ENCODE measurements at regions not wholly inside any gene's neighbourhood (a gene's known extent, or its start where the extent isn't known, plus 50 kb on each side); places are given as distances from the start of the nearest gene placed in this dataset.

GRCh38 chr5:173399851-173400250 lies 71.6 kb upstream of the STC2 start:
- DNase-seq = no peak
- Histone ChIP-seq H3K36me3 (no peaks in the 10 kb centered on the region), H3K4me1 (no peaks in the 10 kb centered on the region), H3K27ac (no peak overlapping the region), H3K4me3 (no peak overlapping the region), H3K9me3 (no peaks in the 10 kb centered on the region), H3K27me3 (no peaks in the 10 kb centered on the region)
- intact Hi-C loops (cut with DNase I; ENCODE audit: low total_unique reads) = no loop called here
- no peak for TF ChIP-seq POLR2A (IDR thresholded peaks at IDR 0.05)
- TF ChIP-seq, protein P1, sequence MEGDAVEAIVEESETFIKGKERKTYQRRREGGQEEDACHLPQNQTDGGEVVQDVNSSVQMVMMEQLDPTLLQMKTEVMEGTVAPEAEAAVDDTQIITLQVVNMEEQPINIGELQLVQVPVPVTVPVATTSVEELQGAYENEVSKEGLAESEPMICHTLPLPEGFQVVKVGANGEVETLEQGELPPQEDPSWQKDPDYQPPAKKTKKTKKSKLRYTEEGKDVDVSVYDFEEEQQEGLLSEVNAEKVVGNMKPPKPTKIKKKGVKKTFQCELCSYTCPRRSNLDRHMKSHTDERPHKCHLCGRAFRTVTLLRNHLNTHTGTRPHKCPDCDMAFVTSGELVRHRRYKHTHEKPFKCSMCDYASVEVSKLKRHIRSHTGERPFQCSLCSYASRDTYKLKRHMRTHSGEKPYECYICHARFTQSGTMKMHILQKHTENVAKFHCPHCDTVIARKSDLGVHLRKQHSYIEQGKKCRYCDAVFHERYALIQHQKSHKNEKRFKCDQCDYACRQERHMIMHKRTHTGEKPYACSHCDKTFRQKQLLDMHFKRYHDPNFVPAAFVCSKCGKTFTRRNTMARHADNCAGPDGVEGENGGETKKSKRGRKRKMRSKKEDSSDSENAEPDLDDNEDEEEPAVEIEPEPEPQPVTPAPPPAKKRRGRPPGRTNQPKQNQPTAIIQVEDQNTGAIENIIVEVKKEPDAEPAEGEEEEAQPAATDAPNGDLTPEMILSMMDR (IDR thresholded peaks at IDR 0.05) = no peak

- H3K27ac ChIP-seq = no peak overlapping the region
- DNase-seq = no peak
- intact Hi-C loops (cut with DNase I; ENCODE audit: low total_unique reads) = no loop called here
- H3K27me3 ChIP-seq = no peaks in the 10 kb centered on the region
- no peaks in the 10 kb centered on the region for H3K4me1 ChIP-seq
- H3K9me3 ChIP-seq = no peaks in the 10 kb centered on the region
- H3K4me3 ChIP-seq = no peak overlapping the region
- no peaks in the 10 kb centered on the region for H3K36me3 ChIP-seq
- TF ChIP-seq, protein P1 (IDR thresholded peaks at IDR 0.05) = no peak
- TF ChIP-seq POLR2A (IDR thresholded peaks at IDR 0.05) = no peak
Observed at GRCh38 chr5:173397516-173397915, 69.3 kb upstream of the STC2 start.

- H3K9me3 ChIP-seq = no peaks in the 10 kb centered on the region
- no peak overlapping the region for H3K27ac ChIP-seq
- H3K4me1 ChIP-seq = no peaks in the 10 kb centered on the region
- intact Hi-C loops (cut with DNase I; ENCODE audit: low total_unique reads) = no loop called here
- no peak overlapping the region for H3K4me3 ChIP-seq
- TF ChIP-seq, protein P1 (IDR thresholded peaks at IDR 0.05) = no peak
- no peak for TF ChIP-seq POLR2A (IDR thresholded peaks at IDR 0.05)
- H3K36me3 ChIP-seq = no peaks in the 10 kb centered on the region
- H3K27me3 ChIP-seq = no peaks in the 10 kb centered on the region
- DNase-seq = no peak
Observed at GRCh38 chr5:173396311-173396993, 68.2 kb upstream of the STC2 start.

DNA sequence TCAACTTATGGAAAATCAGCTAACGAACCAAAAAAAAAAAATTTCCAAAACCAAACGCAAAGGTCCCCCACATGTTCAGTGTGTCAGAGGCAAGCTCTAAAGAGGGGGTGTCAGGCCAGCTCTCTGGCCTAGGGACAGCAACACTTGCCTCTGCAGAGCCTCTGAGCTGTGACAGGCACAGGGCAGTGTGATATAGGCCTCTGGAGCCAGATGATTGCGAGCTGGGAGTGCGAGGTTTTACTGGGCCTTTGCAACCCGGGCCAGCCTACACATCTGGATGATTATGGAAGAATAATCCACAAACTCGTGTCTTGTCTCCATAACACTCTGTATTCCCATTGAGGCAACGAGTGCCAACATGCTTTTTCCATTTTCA lies 67.7 kb upstream of the STC2 start:
- Histone ChIP-seq H3K4me3 (no peak overlapping the region), H3K9me3 (no peaks in the 10 kb centered on the region), H3K27ac (no peak overlapping the region), H3K27me3 (no peaks in the 10 kb centered on the region), H3K36me3 (no peaks in the 10 kb centered on the region), H3K4me1 (no peaks in the 10 kb centered on the region)
- DNase-seq = no peak
- intact Hi-C loops (cut with DNase I; ENCODE audit: low total_unique reads) = no loop called here
- TF ChIP-seq, protein P1 (IDR thresholded peaks at IDR 0.05) = no peak
- no peak for TF ChIP-seq POLR2A (IDR thresholded peaks at IDR 0.05)

GRCh38 chr5:173395257-173395932 lies 67.2 kb upstream of the STC2 start:
- Histone ChIP-seq H3K4me1 (no peaks in the 10 kb centered on the region), H3K9me3 (no peaks in the 10 kb centered on the region), H3K27ac (no peak overlapping the region), H3K27me3 (no peaks in the 10 kb centered on the region), H3K4me3 (no peak overlapping the region), H3K36me3 (no peaks in the 10 kb centered on the region)
- TF ChIP-seq POLR2A (IDR thresholded peaks at IDR 0.05) = no peak
- TF ChIP-seq, protein P1 (IDR thresholded peaks at IDR 0.05) = no peak
- intact Hi-C loops (cut with DNase I; ENCODE audit: low total_unique reads) = no loop called here
- no peak for DNase-seq
